Psoas muscle (tissue), 7 donors: ENCODE measurements at regions not wholly inside any gene's neighbourhood (a gene's known extent, or its start where the extent isn't known, plus 50 kb on each side); places are given as distances from the start of the nearest gene placed in this dataset.

Experiments used
- ATAC-seq, 4 donors: fragments of 200-7000 bp; cut with Tn5 transposase; one replicate each; pipeline ENCODE4 v1.9.1; 2020; ENCODE audit warnings: moderate library complexity in 3 of 4, mild to moderate bottlenecking in 2 of 4
- DNase-seq, 2 donors: peaks; one replicate each; pipeline ENCODE4 v3.0.0-alpha.2; 2020
- H3K27ac ChIP-seq: fragments of 200-600 bp; one replicate; pipeline ENCODE4 v1.8.0; 2022
- H3K27me3 ChIP-seq, 3 donors: fragments of 200-600 bp in 1 of 3; one replicate each; pipeline versions ENCODE4 v1.6.1 to v1.8.0; 2013 to 2022; ENCODE audit warnings: low read length in 2 of 3, mild to moderate bottlenecking in 2 of 3, moderate library complexity in 1 of 3; ENCODE audit not compliant: insufficient read depth in 3 of 3
- H3K36me3 ChIP-seq, 2 donors: fragments of 200-600 bp in 1 of 2; one replicate each; pipeline versions ENCODE4 v1.6.1 to v1.8.0; 2013 to 2022; ENCODE audit warnings: low read depth in 1 of 2, mild to moderate bottlenecking in 1 of 2, moderate library complexity in 1 of 2; ENCODE audit not compliant: insufficient read depth in 1 of 2
- H3K4me1 ChIP-seq: fragments of 200-600 bp; one replicate; pipeline ENCODE4 v1.8.0; 2022
- H3K4me3 ChIP-seq: fragments of 200-600 bp; one replicate; pipeline ENCODE4 v1.8.0; 2022; ENCODE audit warnings: mild to moderate bottlenecking
- H3K9me3 ChIP-seq: fragments of 200-600 bp; one replicate; pipeline ENCODE4 v1.8.0; 2022
- WGBS, 3 donors: extraction: QIAGEN DNeasy Blood & Tissue Kit; methylation state at CpG; one replicate each; pipeline versions ENCODE4 v1.1.6 to v1.1.7; 2013; 5-methylcytosine and 5-hydroxymethylcytosine counted together
- intact Hi-C, 2 donors: fragments of 100-400 bp; cut with DNase I; formaldehyde crosslinking; loops; one replicate each; pipeline versions ENCODE4 v1.11.0 to v1.14.2; 2022
- TF ChIP-seq, protein P1 (sequence below): fragments of 200-600 bp; IDR thresholded peaks from one replicate; pipeline ENCODE4 v1.8.0; 2022; ENCODE audit warnings: antibody characterized with exemption
- donor health status: healthy with polysubstance abuse.
- donor health status: DM: no; HTN: no; CAD: no; lungs with moderate emphysema.
- donor health status: Bipolar disorder and iron deficiency.
- donor health status: healthy.
- donor health status: DM: yes; HTN: yes; CAD: no.
- donor health status: DM: no; HTN: no; CAD: no.
- donor health status: DM: yes; HTN: yes; CAD: no.

DNA sequence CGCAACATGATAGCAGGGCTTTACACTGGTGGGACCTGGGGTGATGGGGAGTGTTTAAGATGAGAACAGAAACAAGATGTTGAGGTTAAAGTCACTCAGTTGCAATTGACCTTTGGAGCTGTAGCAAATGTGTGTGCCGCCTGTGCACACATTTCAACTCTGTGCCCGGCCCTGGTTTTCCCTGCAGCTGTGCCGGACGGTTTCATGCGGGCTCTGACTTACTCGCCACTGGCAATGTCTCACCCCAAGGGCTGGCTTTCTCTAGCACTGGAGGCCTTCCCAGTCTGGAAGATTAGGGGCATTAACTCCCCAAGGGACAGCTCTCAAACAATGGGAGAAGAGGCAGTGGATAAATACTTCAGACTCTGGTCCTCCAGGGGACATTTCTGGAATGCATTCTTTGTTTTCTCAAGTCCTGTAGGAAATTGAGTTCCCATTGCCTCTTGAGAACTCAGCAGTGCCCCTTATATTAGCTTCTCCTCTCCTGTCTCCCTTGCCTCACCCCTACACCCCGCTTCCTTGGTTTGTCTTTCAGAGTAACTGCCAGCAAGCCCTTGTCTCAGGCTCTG, 152.5 kb downstream of the EDEM1 start:
- 56 to 63% (median 62%) methylated on average over 8 of the region's 8 CpGs for WGBS, 3 donors
- H3K36me3 ChIP-seq: no peaks in the 10 kb centered on the region
- TF ChIP-seq, protein P1, sequence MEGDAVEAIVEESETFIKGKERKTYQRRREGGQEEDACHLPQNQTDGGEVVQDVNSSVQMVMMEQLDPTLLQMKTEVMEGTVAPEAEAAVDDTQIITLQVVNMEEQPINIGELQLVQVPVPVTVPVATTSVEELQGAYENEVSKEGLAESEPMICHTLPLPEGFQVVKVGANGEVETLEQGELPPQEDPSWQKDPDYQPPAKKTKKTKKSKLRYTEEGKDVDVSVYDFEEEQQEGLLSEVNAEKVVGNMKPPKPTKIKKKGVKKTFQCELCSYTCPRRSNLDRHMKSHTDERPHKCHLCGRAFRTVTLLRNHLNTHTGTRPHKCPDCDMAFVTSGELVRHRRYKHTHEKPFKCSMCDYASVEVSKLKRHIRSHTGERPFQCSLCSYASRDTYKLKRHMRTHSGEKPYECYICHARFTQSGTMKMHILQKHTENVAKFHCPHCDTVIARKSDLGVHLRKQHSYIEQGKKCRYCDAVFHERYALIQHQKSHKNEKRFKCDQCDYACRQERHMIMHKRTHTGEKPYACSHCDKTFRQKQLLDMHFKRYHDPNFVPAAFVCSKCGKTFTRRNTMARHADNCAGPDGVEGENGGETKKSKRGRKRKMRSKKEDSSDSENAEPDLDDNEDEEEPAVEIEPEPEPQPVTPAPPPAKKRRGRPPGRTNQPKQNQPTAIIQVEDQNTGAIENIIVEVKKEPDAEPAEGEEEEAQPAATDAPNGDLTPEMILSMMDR: no peak
- peaks cover 0 to 3% (median 2%) of the 10 kb centered on the region in 3 donors for H3K27me3 ChIP-seq
- no peak for ATAC-seq
- H3K27ac ChIP-seq: no peak overlapping the region
- no peaks in the 10 kb centered on the region for H3K4me1 ChIP-seq
- H3K4me3 ChIP-seq: no peak overlapping the region
- no peaks in the 10 kb centered on the region for H3K9me3 ChIP-seq
- intact Hi-C loops: no loop called here
- no peak for DNase-seq

DNA sequence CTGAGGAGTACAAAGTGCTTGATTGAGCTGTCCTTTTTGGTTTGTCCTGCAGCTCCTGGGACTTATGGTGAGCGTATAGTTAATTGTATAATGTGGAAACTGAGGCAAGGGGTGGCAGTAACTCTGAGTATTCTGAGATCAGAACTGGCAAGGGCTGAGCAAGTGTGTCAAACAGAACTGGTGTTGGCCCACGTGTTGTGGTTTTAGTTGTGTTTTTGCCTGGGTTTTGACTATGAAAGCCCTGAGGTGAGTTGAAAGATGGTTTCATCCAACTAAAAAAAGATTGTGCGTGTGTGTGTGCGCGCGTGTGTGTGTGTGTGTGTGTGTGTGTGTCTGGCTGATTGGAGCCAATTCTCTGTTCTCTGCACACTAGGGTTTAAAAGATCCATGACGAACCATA, 154.1 kb downstream of the EDEM1 start:
- 67 to 88% (median 73%) methylated on average over 7 of the region's 7 CpGs for WGBS, 3 donors
- peaks cover 0 to 3% (median 2%) of the 10 kb centered on the region in 3 donors for H3K27me3 ChIP-seq
- no peaks in the 10 kb centered on the region for H3K4me1 ChIP-seq
- TF ChIP-seq, protein P1: no peak
- no peaks in the 10 kb centered on the region for H3K36me3 ChIP-seq
- no peak for DNase-seq
- ATAC-seq: no peak
- no peak overlapping the region for H3K27ac ChIP-seq
- intact Hi-C loops: no loop called here
- no peak overlapping the region for H3K4me3 ChIP-seq
- no peaks in the 10 kb centered on the region for H3K9me3 ChIP-seq

DNA sequence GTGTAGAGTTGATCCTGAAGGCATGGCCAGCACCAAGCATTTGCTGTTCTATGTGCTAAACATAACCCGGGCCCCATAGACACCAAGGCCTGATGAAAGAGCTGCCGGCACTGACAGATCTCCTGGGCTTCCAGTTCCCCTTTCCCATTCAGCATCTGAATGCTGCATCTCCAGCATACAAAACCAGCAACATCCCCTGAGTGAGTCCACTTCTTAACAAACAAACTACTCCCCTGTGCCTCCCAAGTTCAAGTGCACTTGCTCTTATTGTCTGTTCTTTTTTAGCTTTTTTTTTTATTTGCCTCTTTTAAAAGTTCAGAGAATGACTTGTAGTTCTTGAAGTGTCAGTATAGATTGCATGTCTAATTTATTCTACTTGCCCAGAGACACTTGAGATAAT, 156.0 kb downstream of the EDEM1 start:
- DNase-seq (no peak), ATAC-seq (no peak)
- no peaks in the 10 kb centered on the region for H3K9me3 ChIP-seq
- no peaks in the 10 kb centered on the region for H3K4me1 ChIP-seq
- intact Hi-C loops: no loop called here
- 67 to 86% (median 69%) methylated on average over 2 of the region's 2 CpGs for WGBS, 3 donors
- peaks cover 0 to 3% (median 2%) of the 10 kb centered on the region in 3 donors for H3K27me3 ChIP-seq
- no peak overlapping the region for H3K27ac ChIP-seq
- no peak overlapping the region for H3K4me3 ChIP-seq
- TF ChIP-seq, protein P1: no peak
- no peaks in the 10 kb centered on the region for H3K36me3 ChIP-seq

DNA sequence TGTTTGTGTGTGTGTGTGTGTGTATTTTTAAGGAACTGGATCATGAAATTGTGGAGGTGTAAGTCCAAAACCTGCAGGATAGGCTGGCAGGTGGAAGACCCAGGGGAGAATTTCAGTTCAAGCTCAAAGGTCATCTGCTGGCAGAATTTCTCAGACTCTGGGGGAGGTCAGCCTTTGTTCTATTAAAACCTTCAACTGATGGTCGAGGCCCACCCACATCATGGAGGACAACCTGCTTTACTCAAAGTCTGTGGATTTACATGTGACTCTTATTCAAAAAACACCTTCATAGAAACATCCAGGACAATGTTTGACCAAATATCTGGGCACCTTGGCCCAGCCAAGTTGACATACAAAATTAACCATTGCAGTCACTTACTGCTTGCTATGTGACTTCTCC, 157.2 kb downstream of the EDEM1 start:
- Histone ChIP-seq H3K4me1 (no peaks in the 10 kb centered on the region), H3K27me3 (peaks cover 0 to 3% (median 2%) of the 10 kb centered on the region in 3 donors), H3K27ac (no peak overlapping the region), H3K9me3 (no peaks in the 10 kb centered on the region), H3K4me3 (no peak overlapping the region), H3K36me3 (no peaks in the 10 kb centered on the region)
- ATAC-seq: no peak
- TF ChIP-seq, protein P1: no peak
- WGBS, 3 donors: 78 to 100% (median 84%) methylated on average over 1 of the region's 1 CpG
- intact Hi-C loops: no loop called here
- DNase-seq: no peak

DNA sequence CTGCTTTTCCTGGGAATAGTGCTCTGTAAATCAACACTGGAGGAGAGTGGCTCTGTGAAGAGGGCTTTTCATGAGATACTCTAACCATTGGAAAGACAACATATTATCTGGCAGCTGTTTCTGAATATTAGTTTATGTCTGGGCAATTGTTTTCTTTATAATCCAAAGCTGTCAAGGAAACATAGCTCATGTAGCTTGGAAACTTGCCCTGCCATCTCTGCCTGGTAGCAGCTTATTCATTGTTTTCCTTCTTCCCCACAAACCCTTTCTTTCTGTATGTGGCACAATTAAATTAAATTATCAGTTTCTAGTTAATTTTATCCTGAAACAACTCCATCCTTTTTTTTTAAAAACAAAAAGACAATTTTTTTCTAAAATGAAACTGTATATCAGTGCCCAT, 160.0 kb downstream of the EDEM1 start:
- Histone ChIP-seq H3K4me3 (no peak overlapping the region), H3K27me3 (peaks cover 0 to 3% (median 0%) of the 10 kb centered on the region in 3 donors), H3K36me3 (no peaks in the 10 kb centered on the region), H3K9me3 (no peaks in the 10 kb centered on the region), H3K4me1 (no peaks in the 10 kb centered on the region), H3K27ac (no peak overlapping the region)
- intact Hi-C loops: no loop called here
- ATAC-seq (no peak), DNase-seq (no peak)
- TF ChIP-seq, protein P1: no peak
